Lung (tissue), 11 donors: ENCODE measurements at regions not wholly inside any gene's neighbourhood (a gene's known extent, or its start where the extent isn't known, plus 50 kb on each side); places are given as distances from the start of the nearest gene placed in this dataset.

ENCODE experiments used
- ATAC-seq: fragments of 200-7000 bp; cut with Tn5 transposase; one replicate; pipeline ENCODE4 v1.9.1; 2020; ENCODE audit warnings: moderate number of reproducible peaks; ENCODE audit not compliant: insufficient read depth, low FRiP score
- DNase-seq, 3 donors: peaks; one replicate each; pipeline ENCODE4 v3.0.0-alpha.2; 2013 to 2017
- H3K27ac ChIP-seq, 2 donors: one replicate each; pipeline ENCODE4 v1.5.1; 2013; ENCODE audit warnings: mild to moderate bottlenecking in 2 of 2, moderate library complexity in 2 of 2, control low read depth in 1 of 2, inconsistent platforms in 1 of 2, low read depth in 1 of 2, low read length in 1 of 2
- H3K27me3 ChIP-seq, 3 donors: one replicate each; pipeline ENCODE4 v1.5.1; 2013; ENCODE audit warnings: low read length in 2 of 3; ENCODE audit not compliant: control insufficient read depth in 3 of 3, insufficient read depth in 3 of 3
- H3K36me3 ChIP-seq, 4 donors: one replicate each; pipeline ENCODE4 v1.5.1; 2013; ENCODE audit warnings: low read length in 4 of 4, mild to moderate bottlenecking in 1 of 4, moderate library complexity in 1 of 4; ENCODE audit not compliant: control insufficient read depth in 4 of 4, insufficient read depth in 4 of 4
- H3K4me1 ChIP-seq, 5 donors: one replicate each; pipeline ENCODE4 v1.5.1; 2013; ENCODE audit warnings: low read length in 5 of 5, mild to moderate bottlenecking in 2 of 5, moderate library complexity in 1 of 5; ENCODE audit not compliant: control insufficient read depth in 5 of 5, insufficient read depth in 5 of 5
- H3K4me3 ChIP-seq: one replicate; pipeline ENCODE4 v1.5.1; 2013; ENCODE audit warnings: mild to moderate bottlenecking, control low read depth, moderate library complexity
- H3K9ac ChIP-seq, 2 donors: one replicate each; pipeline ENCODE4 v1.5.1; 2013; ENCODE audit warnings: low read length in 2 of 2, control low read depth in 1 of 2; ENCODE audit not compliant: insufficient read depth in 1 of 2
- H3K9me3 ChIP-seq, 4 donors: one replicate each; pipeline ENCODE4 v1.5.1; 2013; ENCODE audit warnings: low read length in 3 of 4, mild to moderate bottlenecking in 1 of 4, moderate library complexity in 1 of 4; ENCODE audit not compliant: control insufficient read depth in 4 of 4, insufficient read depth in 3 of 4
- WGBS, 2 donors: extraction: QIAGEN DNeasy Blood & Tissue Kit; methylation state at CpG; one replicate each; pipeline ENCODE4 v1.1.7; 2013; 5-methylcytosine and 5-hydroxymethylcytosine counted together
- TF ChIP-seq, protein P1 (sequence below): IDR thresholded peaks from 2 replicates; pipeline ENCODE4 v1.5.1; 2012; ENCODE audit warnings: mild to moderate bottlenecking; ENCODE audit errors: control extremely low read depth, extremely low read depth
- donor health status: control.
- donor health status: control.
- donor health status: Bipolar disorder and iron deficiency.
- donor health status: healthy.
- donor health status: DM: yes; HTN: yes; CAD: no.

DNA sequence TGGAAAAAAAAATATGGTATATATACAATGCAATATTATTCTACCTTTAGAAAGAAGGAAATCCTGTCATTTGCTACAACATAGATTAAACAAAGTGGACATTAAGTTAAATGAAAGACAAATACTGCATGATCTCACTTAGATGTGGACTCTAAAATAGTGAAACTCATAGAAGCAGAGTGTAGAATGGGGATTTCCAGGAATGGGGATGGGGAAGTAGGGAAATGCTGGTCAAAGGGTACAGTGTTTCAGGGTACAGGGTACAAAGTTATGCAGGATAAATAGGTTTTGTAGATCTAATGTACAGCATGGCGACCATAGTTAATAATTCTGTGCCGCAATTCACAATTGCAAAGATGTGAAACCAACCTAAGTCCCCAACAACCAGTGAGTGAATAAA is 385.5 kb downstream of the SFMBT2 start:
- DNase-seq (no peak), ATAC-seq (no peak)
- Histone ChIP-seq H3K36me3 (no peaks in the 10 kb centered on the region), H3K9me3 (no peaks in the 10 kb centered on the region), H3K27me3 (no peaks in the 10 kb centered on the region), H3K9ac (no peak overlapping the region), H3K27ac (no peak overlapping the region), H3K4me1 (no peaks in the 10 kb centered on the region), H3K4me3 (no peak overlapping the region)
- 98% methylated on average over 2 of the region's 2 CpGs for WGBS, 2 donors
- TF ChIP-seq, protein P1, sequence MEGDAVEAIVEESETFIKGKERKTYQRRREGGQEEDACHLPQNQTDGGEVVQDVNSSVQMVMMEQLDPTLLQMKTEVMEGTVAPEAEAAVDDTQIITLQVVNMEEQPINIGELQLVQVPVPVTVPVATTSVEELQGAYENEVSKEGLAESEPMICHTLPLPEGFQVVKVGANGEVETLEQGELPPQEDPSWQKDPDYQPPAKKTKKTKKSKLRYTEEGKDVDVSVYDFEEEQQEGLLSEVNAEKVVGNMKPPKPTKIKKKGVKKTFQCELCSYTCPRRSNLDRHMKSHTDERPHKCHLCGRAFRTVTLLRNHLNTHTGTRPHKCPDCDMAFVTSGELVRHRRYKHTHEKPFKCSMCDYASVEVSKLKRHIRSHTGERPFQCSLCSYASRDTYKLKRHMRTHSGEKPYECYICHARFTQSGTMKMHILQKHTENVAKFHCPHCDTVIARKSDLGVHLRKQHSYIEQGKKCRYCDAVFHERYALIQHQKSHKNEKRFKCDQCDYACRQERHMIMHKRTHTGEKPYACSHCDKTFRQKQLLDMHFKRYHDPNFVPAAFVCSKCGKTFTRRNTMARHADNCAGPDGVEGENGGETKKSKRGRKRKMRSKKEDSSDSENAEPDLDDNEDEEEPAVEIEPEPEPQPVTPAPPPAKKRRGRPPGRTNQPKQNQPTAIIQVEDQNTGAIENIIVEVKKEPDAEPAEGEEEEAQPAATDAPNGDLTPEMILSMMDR, result no peak

DNA sequence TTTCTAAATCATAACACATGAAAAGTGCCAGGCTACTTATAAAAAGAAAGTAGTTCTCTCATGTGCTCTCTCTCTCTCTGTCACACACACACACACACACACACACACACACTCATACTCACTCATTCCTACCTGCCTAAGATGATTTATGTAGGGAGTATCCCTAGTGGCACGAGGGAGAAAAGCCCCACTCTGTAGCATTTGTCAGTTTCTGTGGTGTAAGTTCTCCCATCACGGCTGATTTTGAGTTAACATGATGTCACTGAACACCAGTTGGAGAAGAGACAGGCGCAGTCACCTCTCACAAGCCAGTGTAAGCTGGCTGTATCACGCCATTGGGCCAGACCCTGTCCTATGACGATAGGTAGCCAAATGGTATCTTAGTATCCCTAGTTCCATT is 395.4 kb downstream of the SFMBT2 start:
- H3K9me3 ChIP-seq, result peaks cover 0 to 9% (median 4%) of the 10 kb centered on the region in 4 donors
- TF ChIP-seq, protein P1, result no peak
- DNase-seq, result no peak
- ATAC-seq, result no peak
- no peaks in the 10 kb centered on the region for H3K4me1 ChIP-seq
- H3K4me3 ChIP-seq, result no peak overlapping the region
- no peaks in the 10 kb centered on the region for H3K36me3 ChIP-seq
- 74 to 81% methylated on average over 5 of the region's 5 CpGs for WGBS, 2 donors
- no peak overlapping the region for H3K9ac ChIP-seq
- H3K27me3 ChIP-seq, result peaks cover 0 to 2% (median 0%) of the 10 kb centered on the region in 3 donors
- H3K27ac ChIP-seq, result no peak overlapping the region

DNA sequence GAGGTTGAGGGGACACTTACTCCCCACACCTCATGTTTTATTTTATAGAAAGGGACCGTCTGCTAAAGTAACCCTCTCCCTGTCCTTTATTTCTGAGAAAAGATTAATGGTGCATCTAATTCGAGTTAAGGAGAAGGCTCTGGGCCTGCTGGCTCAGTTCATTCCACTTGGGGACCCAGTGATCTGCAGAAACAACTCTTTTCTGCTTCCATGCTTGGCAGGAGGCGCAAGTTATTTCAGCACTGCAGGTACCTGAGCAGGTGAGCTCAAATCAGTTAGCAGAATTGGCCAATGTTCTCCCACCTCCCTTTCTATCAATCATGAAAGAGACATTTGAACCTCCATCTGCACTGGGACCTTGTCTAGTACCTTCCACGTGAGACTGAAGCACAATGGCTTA is 396.1 kb downstream of the SFMBT2 start:
- Histone ChIP-seq H3K27me3 (peaks cover 0 to 2% (median 0%) of the 10 kb centered on the region in 3 donors), H3K4me3 (no peak overlapping the region), H3K36me3 (no peaks in the 10 kb centered on the region), H3K9me3 (peaks cover 0 to 3% (median 3%) of the 10 kb centered on the region in 4 donors), H3K9ac (no peak overlapping the region), H3K4me1 (no peaks in the 10 kb centered on the region), H3K27ac (no peak overlapping the region)
- DNase-seq (no peak), ATAC-seq (no peak)
- TF ChIP-seq, protein P1, result no peak
- 72 to 89% methylated on average over 4 of the region's 4 CpGs for WGBS, 2 donors

DNA sequence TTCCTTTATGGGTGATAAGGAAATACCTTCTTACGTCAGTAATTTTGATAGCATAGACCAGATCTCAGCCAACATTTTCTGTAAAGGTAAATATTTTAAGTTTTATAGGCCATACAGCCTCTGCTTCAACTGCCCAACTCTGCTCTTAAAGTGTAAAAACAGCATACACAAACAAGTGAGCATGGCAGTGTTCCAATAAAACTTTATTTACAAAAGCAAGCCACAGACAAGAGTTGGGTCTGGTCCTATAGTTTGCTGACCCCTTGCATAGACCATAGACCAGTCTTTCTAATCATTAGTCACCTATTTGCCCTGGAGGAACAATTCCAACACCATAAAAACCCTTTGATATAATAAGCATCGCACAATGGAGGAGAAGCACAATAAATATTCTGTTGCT is 398.8 kb downstream of the SFMBT2 start:
- Histone ChIP-seq H3K4me1 (no peaks in the 10 kb centered on the region), H3K9me3 (no peaks in the 10 kb centered on the region), H3K9ac (no peak overlapping the region), H3K27ac (no peak overlapping the region), H3K36me3 (no peaks in the 10 kb centered on the region), H3K4me3 (no peak overlapping the region), H3K27me3 (peaks cover 0 to 2% (median 0%) of the 10 kb centered on the region in 3 donors)
- TF ChIP-seq, protein P1, result no peak
- ATAC-seq, result no peak
- no peak for DNase-seq
- 70 to 73% methylated on average over 2 of the region's 2 CpGs for WGBS, 2 donors
